ENCODE measurements at regions not wholly inside any gene's neighbourhood (a gene's known extent, or its start where the extent isn't known, plus 50 kb on each side); places are given as distances from the start of the nearest gene placed in this dataset.

DNA sequence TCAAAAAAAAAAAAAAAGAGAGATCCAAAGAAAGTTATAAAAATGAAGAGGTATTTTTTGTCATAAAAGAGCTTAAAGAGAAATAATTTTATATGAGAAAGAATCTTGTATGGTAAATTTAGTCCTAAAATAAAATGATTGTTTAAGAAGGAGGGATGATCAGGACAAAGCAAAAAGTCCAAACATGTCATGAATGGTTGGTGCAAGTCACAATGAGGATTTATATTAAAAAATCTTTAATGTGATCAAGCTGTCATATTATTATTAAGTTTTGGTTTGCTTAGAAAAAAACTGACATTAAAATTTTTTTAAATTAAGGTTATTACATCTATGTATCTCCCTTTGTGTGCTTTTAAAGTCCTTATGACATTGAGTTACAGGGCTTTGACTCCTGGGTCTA lies 220.4 kb downstream of the TMEM26 start:
- Histone ChIP-seq H3K27me3 (replicated peaks; ENCODE audit: control insufficient read depth, insufficient read depth, low read length) (no peaks in the 10 kb centered on the region), H3K4me3 (replicated peaks; ENCODE audit: low read depth, low read length) (no peak overlapping the region), H3K36me3 (ENCODE audit: control insufficient read depth, insufficient read depth, low read length) (no peaks in the 10 kb centered on the region)
- TF ChIP-seq, protein P1, sequence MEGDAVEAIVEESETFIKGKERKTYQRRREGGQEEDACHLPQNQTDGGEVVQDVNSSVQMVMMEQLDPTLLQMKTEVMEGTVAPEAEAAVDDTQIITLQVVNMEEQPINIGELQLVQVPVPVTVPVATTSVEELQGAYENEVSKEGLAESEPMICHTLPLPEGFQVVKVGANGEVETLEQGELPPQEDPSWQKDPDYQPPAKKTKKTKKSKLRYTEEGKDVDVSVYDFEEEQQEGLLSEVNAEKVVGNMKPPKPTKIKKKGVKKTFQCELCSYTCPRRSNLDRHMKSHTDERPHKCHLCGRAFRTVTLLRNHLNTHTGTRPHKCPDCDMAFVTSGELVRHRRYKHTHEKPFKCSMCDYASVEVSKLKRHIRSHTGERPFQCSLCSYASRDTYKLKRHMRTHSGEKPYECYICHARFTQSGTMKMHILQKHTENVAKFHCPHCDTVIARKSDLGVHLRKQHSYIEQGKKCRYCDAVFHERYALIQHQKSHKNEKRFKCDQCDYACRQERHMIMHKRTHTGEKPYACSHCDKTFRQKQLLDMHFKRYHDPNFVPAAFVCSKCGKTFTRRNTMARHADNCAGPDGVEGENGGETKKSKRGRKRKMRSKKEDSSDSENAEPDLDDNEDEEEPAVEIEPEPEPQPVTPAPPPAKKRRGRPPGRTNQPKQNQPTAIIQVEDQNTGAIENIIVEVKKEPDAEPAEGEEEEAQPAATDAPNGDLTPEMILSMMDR (IDR thresholded peaks at IDR 0.05; ENCODE audit: insufficient read depth, low read length, poor library complexity, severe bottlenecking), result no peak
- no peak for DNase-seq (ENCODE audit: extremely low read depth, insufficient read length)

DNA sequence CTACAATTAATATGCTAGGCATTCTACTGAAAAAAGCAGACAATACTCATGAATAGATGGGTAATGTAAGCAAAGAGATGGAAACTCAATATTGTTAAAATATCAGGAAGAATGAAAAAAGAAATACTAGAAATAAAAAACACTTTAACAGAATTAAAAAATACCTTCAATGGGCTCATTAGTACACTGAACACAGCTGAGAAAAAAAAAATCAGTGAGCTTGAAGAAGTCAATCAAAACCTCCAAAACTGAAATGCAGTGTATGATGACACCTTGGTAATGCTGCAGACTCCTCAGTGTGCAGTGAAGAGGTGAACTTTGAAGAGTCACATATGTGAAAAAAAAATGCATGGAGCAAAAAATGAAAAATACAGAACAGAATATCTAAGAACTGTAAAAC lies 227.2 kb downstream of the TMEM26 start:
- Histone ChIP-seq H3K4me3 (replicated peaks; ENCODE audit: low read depth, low read length) (no peak overlapping the region), H3K36me3 (ENCODE audit: control insufficient read depth, insufficient read depth, low read length) (no peaks in the 10 kb centered on the region), H3K27me3 (replicated peaks; ENCODE audit: control insufficient read depth, insufficient read depth, low read length) (no peaks in the 10 kb centered on the region)
- no peak for DNase-seq (ENCODE audit: extremely low read depth, insufficient read length)
- TF ChIP-seq, protein P1 (IDR thresholded peaks at IDR 0.05; ENCODE audit: insufficient read depth, low read length, poor library complexity, severe bottlenecking), result no peak

- TF ChIP-seq, protein P1 (IDR thresholded peaks at IDR 0.05; ENCODE audit: insufficient read depth, low read length, poor library complexity, severe bottlenecking), result no peak
- no peak overlapping the region for H3K4me3 ChIP-seq (replicated peaks; ENCODE audit: low read depth, low read length)
- DNase-seq (ENCODE audit: extremely low read depth, insufficient read length), result no peak
- no peaks in the 10 kb centered on the region for H3K27me3 ChIP-seq (replicated peaks; ENCODE audit: control insufficient read depth, insufficient read depth, low read length)
- H3K36me3 ChIP-seq (ENCODE audit: control insufficient read depth, insufficient read depth, low read length), result no peaks in the 10 kb centered on the region
Observed at GRCh38 chr10:61223576-61223975, 229.6 kb downstream of the TMEM26 start.

DNA sequence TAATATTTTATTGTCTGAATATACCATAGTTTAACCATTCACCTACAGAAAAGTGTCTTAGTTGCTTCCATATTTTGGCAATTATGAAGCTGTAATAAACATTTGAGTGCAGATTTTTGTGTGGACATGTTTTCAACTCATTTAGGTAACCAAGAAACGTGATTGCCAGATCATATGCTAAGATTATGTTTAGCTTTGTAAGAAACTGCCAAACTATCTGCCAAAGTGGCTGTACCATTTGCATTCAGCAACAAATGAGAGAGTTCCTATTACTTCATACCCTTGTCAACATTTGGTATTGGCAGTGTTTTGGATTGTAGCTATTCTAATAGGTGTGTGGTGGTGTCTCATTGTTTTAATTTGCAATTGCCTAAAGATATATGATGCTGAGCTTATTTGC lies 233.5 kb downstream of the TMEM26 start:
- Histone ChIP-seq H3K27me3 (replicated peaks; ENCODE audit: control insufficient read depth, insufficient read depth, low read length) (no peaks in the 10 kb centered on the region), H3K36me3 (ENCODE audit: control insufficient read depth, insufficient read depth, low read length) (no peaks in the 10 kb centered on the region), H3K4me3 (replicated peaks; ENCODE audit: low read depth, low read length) (no peak overlapping the region)
- TF ChIP-seq, protein P1 (IDR thresholded peaks at IDR 0.05; ENCODE audit: insufficient read depth, low read length, poor library complexity, severe bottlenecking), result no peak
- DNase-seq (ENCODE audit: extremely low read depth, insufficient read length), result no peak

DNA sequence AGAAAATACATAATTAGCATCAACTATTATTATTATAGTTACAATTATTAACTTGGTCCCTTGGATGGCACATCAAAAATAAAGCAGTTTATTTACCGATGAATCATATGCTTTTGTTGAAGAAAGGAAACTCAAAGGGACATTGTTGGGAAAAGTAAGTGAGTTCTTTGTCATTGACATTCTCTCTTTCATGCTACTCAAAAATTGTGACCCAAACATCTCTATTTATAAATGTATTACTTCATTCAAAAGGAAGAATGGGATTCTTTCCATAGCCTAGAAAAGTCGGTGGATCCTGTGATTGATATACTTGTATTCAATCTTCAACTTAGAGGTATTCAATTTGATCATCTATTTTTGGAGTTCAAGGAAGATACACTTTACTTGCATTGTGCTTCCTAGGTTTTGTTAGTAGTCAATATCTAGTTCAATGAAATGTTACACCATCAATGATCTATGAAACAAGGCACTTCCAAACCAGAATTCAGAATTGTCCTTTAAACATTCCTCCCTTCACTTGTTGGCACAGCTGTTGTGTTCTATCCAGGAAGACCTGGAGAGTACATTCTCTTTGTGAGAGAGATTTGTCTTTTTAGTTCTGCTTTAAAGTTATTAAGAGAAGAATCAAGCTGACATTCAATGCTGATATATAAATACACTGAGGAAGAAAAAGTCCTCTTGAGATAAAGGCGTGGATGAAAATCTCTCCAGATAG lies 235.2 kb downstream of the TMEM26 start:
- TF ChIP-seq, protein P1 (IDR thresholded peaks at IDR 0.05; ENCODE audit: insufficient read depth, low read length, poor library complexity, severe bottlenecking), result no peak
- no peak overlapping the region for H3K4me3 ChIP-seq (replicated peaks; ENCODE audit: low read depth, low read length)
- DNase-seq (ENCODE audit: extremely low read depth, insufficient read length), result no peak
- no peaks in the 10 kb centered on the region for H3K27me3 ChIP-seq (replicated peaks; ENCODE audit: control insufficient read depth, insufficient read depth, low read length)
- H3K36me3 ChIP-seq (ENCODE audit: control insufficient read depth, insufficient read depth, low read length), result no peaks in the 10 kb centered on the region

DNA sequence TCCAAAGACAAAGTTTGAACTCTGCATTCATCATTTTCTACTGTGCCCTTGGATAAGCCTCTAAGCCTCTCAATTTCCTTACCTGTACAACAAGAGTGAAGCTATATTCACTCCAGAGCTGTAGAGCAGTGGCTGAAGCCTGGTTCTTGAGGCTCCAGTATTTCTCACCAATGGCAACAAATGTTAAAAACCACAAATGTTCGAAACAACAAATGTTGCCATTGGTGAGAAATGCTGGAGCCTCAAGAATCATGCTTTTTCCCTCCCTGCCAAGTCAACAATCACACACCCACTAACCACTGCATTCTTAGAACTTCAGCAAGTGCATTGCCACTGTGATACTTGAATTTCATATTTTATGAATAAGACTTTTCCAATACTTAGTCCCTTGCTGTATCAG lies 237.9 kb downstream of the TMEM26 start:
- Histone ChIP-seq H3K27me3 (replicated peaks; ENCODE audit: control insufficient read depth, insufficient read depth, low read length) (no peaks in the 10 kb centered on the region), H3K4me3 (replicated peaks; ENCODE audit: low read depth, low read length) (no peak overlapping the region), H3K36me3 (ENCODE audit: control insufficient read depth, insufficient read depth, low read length) (no peaks in the 10 kb centered on the region)
- TF ChIP-seq, protein P1 (IDR thresholded peaks at IDR 0.05; ENCODE audit: insufficient read depth, low read length, poor library complexity, severe bottlenecking), result no peak
- DNase-seq (ENCODE audit: extremely low read depth, insufficient read length), result no peak
